Gastrocnemius medialis (tissue), 4 donors: ENCODE measurements at regions not wholly inside any gene's neighbourhood (a gene's known extent, or its start where the extent isn't known, plus 50 kb on each side); places are given as distances from the start of the nearest gene placed in this dataset.

Experiments used
- ATAC-seq, 2 donors: fragments of 150-250 bp; one replicate each; pipeline ENCODE4 v1.9.1; 2016
- DNase-seq, 2 donors: peaks; one replicate each; pipeline ENCODE4 v3.0.0-alpha.2; 2019
- H3K27ac ChIP-seq, 4 donors: fragments of 200-600 bp; sonication (generic); 1 replicate in 1 of 4; 2 replicates in 3 of 4; pipeline ENCODE4 v1.5.1; 2016 to 2018; ENCODE audit warnings: mild to moderate bottlenecking in 2 of 4, moderate library complexity in 1 of 4
- H3K27me3 ChIP-seq, 3 donors: fragments of 200-600 bp; sonication (generic) in 2 of 3; 1 replicate in 1 of 3; 2 replicates in 2 of 3; pipeline versions ENCODE4 v1.5.1 to v1.6.0; 2016 to 2019; ENCODE audit warnings: mild to moderate bottlenecking in 1 of 3, moderate library complexity in 1 of 3
- H3K36me3 ChIP-seq, 2 donors: fragments of 200-600 bp; sonication (generic) in 1 of 2; one replicate each; pipeline ENCODE4 v1.5.1; 2017 to 2018
- H3K4me1 ChIP-seq, 2 donors: fragments of 200-600 bp; sonication (generic) in 1 of 2; one replicate each; pipeline ENCODE4 v1.5.1; 2016 to 2017; ENCODE audit warnings: mild to moderate bottlenecking in 2 of 2
- H3K4me3 ChIP-seq, 4 donors: fragments of 200-600 bp; sonication (generic) in 3 of 4; 1 replicate in 1 of 4; 2 replicates in 3 of 4; pipeline ENCODE4 v1.5.1; 2016 to 2019; ENCODE audit warnings: mild to moderate bottlenecking in 2 of 4
- H3K9me3 ChIP-seq, 3 donors: fragments of 200-600 bp; sonication (generic) in 2 of 3; 1 replicate in 1 of 3; 2 replicates in 2 of 3; pipeline ENCODE4 v1.5.1; 2016 to 2019
- CTCF ChIP-seq, 5 experiments: fragments of 450-650 bp in 3 of 5; fragments of 200-600 bp in 2 of 5; sonication (generic) in 2 of 5; IDR thresholded peaks in 4 of 5; conservative IDR thresholded peaks in 1 of 5; 1 replicate in 4 of 5; 2 replicates in 1 of 5; pipeline ENCODE4 v1.5.1; 2016 to 2019; ENCODE audit warnings: antibody characterized with exemption in 5 of 5, mild to moderate bottlenecking in 3 of 5, moderate library complexity in 3 of 5
- POLR2A ChIP-seq, 2 donors: fragments of 450-650 bp; IDR thresholded peaks; one replicate each; pipeline ENCODE4 v1.6.1; 2017; ENCODE audit warnings: antibody characterized with exemption in 2 of 2, mild to moderate bottlenecking in 2 of 2, moderate library complexity in 2 of 2
- in situ Hi-C, 4 donors: fragments of 200-750 bp; cut with MboI; loops; one replicate each; pipeline versions ENCODE4 v1.15.0 to v1.8.0; 2017; ENCODE audit warnings: low sequenced_read_pairs in 4 of 4
- intact Hi-C: fragments of 100-400 bp; cut with DNase I; formaldehyde crosslinking; loops from one replicate; pipeline ENCODE4 v1.15.1; 2023; ENCODE audit warnings: low total_unique reads

- H3K9me3 ChIP-seq: no peaks in the 10 kb centered on the region
- in situ Hi-C loops: no loop called here
These were observed 206.5 kb upstream of the IRX3 start for GRCh38 chr16:54493061-54493460.

GRCh38 chr16:54490112-54490488, 203.5 kb upstream of the IRX3 start:
- in situ Hi-C loops: no loop called here

More at GRCh38 chr16:54493061-54493460, 206.5 kb upstream of the IRX3 start:
- Histone ChIP-seq H3K36me3 (no peaks in the 10 kb centered on the region), H3K4me3 (no peak overlapping the region), H3K27me3 (no peaks in the 10 kb centered on the region), H3K27ac (no peak overlapping the region), H3K4me1 (peaks cover 0 to 15% of the 10 kb centered on the region in 2 donors)
- ATAC-seq (no peak), DNase-seq (no peak)
- intact Hi-C loops: no loop called here
- TF ChIP-seq POLR2A (IDR thresholded peaks at IDR 0.05) (no peak), CTCF (IDR thresholded peaks at IDR 0.05 in 4 of 5, conservative IDR thresholded peaks at IDR 0.05 in 1 of 5) (no peak)

GRCh38 chr16:54489225-54490111, 202.9 kb upstream of the IRX3 start:
- in situ Hi-C loops: no loop called here
- peak in 1 of 2 donors; percentile 61 for ATAC-seq
- Histone ChIP-seq H3K36me3 (no peaks in the 10 kb centered on the region), H3K4me3 (no peak overlapping the region), H3K9me3 (no peaks in the 10 kb centered on the region), H3K27me3 (no peaks in the 10 kb centered on the region), H3K4me1 (peaks cover 0 to 19% of the 10 kb centered on the region in 2 donors), H3K27ac (peak overlapping the region in 1 of 4 donors; percentile 14)
- no peak for DNase-seq
- intact Hi-C loops: no loop called here
- TF ChIP-seq CTCF (IDR thresholded peaks at IDR 0.05 in 4 of 5, conservative IDR thresholded peaks at IDR 0.05 in 1 of 5) (no peak), POLR2A (IDR thresholded peaks at IDR 0.05) (no peak)

More at GRCh38 chr16:54490112-54490488, 203.5 kb upstream of the IRX3 start:
- Histone ChIP-seq H3K36me3 (no peaks in the 10 kb centered on the region), H3K27ac (no peak overlapping the region), H3K4me1 (peaks cover 0 to 19% of the 10 kb centered on the region in 2 donors), H3K9me3 (no peaks in the 10 kb centered on the region), H3K27me3 (no peaks in the 10 kb centered on the region), H3K4me3 (no peak overlapping the region)
- TF ChIP-seq POLR2A (IDR thresholded peaks at IDR 0.05): no peak
- TF ChIP-seq CTCF (IDR thresholded peaks at IDR 0.05 in 4 of 5, conservative IDR thresholded peaks at IDR 0.05 in 1 of 5): no peak
- intact Hi-C loops: no loop called here
- ATAC-seq: no peak
- DNase-seq: no peak

GRCh38 chr16:54488729-54489128, 202.1 kb upstream of the IRX3 start:
- no peak overlapping the region for H3K4me3 ChIP-seq
- peak overlapping the region in 2 of 4 donors; percentile 14 to 20 for H3K27ac ChIP-seq
- no peaks in the 10 kb centered on the region for H3K36me3 ChIP-seq
- DNase-seq (no peak), ATAC-seq (peak; percentile 49 to 52)
- in situ Hi-C loops (no loop called here), intact Hi-C loops (no loop called here)
- no peaks in the 10 kb centered on the region for H3K27me3 ChIP-seq
- H3K9me3 ChIP-seq: no peaks in the 10 kb centered on the region
- H3K4me1 ChIP-seq: peaks cover 0 to 19% of the 10 kb centered on the region in 2 donors
- no peak for TF ChIP-seq POLR2A (IDR thresholded peaks at IDR 0.05)
- no peak for TF ChIP-seq CTCF (IDR thresholded peaks at IDR 0.05 in 4 of 5, conservative IDR thresholded peaks at IDR 0.05 in 1 of 5)
